ENCODE measurements at regions not wholly inside any gene's neighbourhood (a gene's known extent, or its start where the extent isn't known, plus 50 kb on each side); places are given as distances from the start of the nearest gene placed in this dataset.

DNA sequence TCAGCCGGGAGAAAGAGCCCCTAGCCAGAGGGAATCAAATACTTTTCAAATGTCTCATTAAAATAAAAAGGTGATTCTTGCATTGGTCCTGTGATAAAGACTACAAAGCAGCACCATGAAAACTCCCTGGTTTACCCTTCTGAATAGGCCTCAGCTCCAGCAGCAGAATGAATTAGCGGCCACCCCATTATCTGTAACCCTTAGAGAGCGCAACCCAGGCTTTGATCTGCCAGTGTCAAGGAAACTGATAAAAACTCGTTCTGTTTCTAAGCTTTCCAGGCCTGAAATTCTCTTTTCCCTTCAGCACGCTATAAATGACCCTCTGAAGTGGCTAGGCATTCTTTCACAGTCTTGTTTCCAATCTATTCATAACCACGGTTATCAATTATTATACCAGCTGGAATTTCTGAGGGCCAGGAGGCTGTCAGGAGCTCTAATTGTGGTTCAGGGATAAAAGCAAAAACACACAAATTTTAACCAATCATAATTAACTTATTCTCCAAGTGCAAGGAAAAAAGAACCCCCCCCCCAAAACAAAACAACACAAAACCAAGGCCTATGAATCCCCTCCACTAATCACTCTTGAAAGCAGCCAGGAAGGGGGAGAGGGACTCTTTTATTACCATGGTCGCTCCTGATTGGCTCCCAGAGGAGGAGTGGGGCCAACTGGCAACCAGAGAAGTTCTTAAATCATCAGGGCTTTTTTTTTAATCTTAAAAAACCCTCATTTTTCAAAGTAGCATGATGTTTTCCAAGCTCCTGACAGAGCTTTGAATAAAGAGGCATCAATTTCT is 258.9 kb downstream of the CYRIA start:
- TF ChIP-seq, protein P1, sequence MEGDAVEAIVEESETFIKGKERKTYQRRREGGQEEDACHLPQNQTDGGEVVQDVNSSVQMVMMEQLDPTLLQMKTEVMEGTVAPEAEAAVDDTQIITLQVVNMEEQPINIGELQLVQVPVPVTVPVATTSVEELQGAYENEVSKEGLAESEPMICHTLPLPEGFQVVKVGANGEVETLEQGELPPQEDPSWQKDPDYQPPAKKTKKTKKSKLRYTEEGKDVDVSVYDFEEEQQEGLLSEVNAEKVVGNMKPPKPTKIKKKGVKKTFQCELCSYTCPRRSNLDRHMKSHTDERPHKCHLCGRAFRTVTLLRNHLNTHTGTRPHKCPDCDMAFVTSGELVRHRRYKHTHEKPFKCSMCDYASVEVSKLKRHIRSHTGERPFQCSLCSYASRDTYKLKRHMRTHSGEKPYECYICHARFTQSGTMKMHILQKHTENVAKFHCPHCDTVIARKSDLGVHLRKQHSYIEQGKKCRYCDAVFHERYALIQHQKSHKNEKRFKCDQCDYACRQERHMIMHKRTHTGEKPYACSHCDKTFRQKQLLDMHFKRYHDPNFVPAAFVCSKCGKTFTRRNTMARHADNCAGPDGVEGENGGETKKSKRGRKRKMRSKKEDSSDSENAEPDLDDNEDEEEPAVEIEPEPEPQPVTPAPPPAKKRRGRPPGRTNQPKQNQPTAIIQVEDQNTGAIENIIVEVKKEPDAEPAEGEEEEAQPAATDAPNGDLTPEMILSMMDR (IDR thresholded peaks at IDR 0.05): no peak
- no peak for TF ChIP-seq EZH2 (IDR thresholded peaks at IDR 0.05; ENCODE audit: borderline replicate concordance, insufficient read depth, low read depth, low read length, poor library complexity, severe bottlenecking)

Data from B cell (primary cell).